ENCODE measurements at regions not wholly inside any gene's neighbourhood (a gene's known extent, or its start where the extent isn't known, plus 50 kb on each side); places are given as distances from the start of the nearest gene placed in this dataset.

GRCh38 chr1:239784896-239785295, 306.8 kb upstream of the FMN2 start:
- Histone ChIP-seq H2AFZ (ENCODE audit: low read length) (no peak overlapping the region), H3K4me3 (ENCODE audit: low read length in 2 of 2) (no peak overlapping the region), H4K91ac (ENCODE audit: low read depth, low read length, poor library complexity) (no peak overlapping the region), H2AK5ac (ENCODE audit: low read depth, low read length) (no peak overlapping the region), H3K4me1 (ENCODE audit: control insufficient read depth in 2 of 2, insufficient read depth in 1 of 2, low read depth in 1 of 2, low read length in 2 of 2) (peaks cover 0 to 4% of the 10 kb centered on the region in 2 donors), H4K8ac (ENCODE audit: low read depth, low read length) (no peak overlapping the region), H3K4me2 (ENCODE audit: insufficient read depth, low read length, poor library complexity, severe bottlenecking) (no peak overlapping the region), H2BK15ac (ENCODE audit: low read length) (no peak overlapping the region), H3K36me3 (replicated peaks in 1 of 2; ENCODE audit: control insufficient read depth in 2 of 2, insufficient read depth in 2 of 2, low read length in 2 of 2) (no peaks in the 10 kb centered on the region), H3K4ac (ENCODE audit: low read length) (no peak overlapping the region), H3K14ac (ENCODE audit: low read length) (no peak overlapping the region), H3K9ac (ENCODE audit: low read depth, low read length, poor library complexity) (no peak overlapping the region), H2BK12ac (ENCODE audit: low read length) (no peak overlapping the region), H3K27ac (replicated peaks; ENCODE audit: low read length) (no peak overlapping the region), H2BK120ac (ENCODE audit: low read depth, low read length) (no peak overlapping the region), H3K9me3 (replicated peaks in 1 of 2; ENCODE audit: control insufficient read depth in 2 of 2, insufficient read depth in 1 of 2, low read depth in 1 of 2, low read length in 2 of 2) (no peaks in the 10 kb centered on the region), H3K27me3 (ENCODE audit: control insufficient read depth in 3 of 3, insufficient read depth in 3 of 3, low read depth in 1 of 3, low read length in 3 of 3) (no peaks in the 10 kb centered on the region), H3K79me1 (ENCODE audit: low read depth, low read length) (no peaks in the 10 kb centered on the region), H3K18ac (ENCODE audit: low read length) (no peak overlapping the region), H3K23ac (ENCODE audit: low read depth, low read length, poor library complexity) (no peak overlapping the region), H2BK5ac (ENCODE audit: low read length) (no peak overlapping the region)
- DNase-seq (ENCODE audit: low spot score), result no peak
- WGBS, 2 donors (ENCODE audit: extremely low coverage in 2 of 2, insufficient read length in 2 of 2, insufficient replicate concordance in 1 of 2), result no CpG with 5 or more reads among the region's 3 CpGs

DNA sequence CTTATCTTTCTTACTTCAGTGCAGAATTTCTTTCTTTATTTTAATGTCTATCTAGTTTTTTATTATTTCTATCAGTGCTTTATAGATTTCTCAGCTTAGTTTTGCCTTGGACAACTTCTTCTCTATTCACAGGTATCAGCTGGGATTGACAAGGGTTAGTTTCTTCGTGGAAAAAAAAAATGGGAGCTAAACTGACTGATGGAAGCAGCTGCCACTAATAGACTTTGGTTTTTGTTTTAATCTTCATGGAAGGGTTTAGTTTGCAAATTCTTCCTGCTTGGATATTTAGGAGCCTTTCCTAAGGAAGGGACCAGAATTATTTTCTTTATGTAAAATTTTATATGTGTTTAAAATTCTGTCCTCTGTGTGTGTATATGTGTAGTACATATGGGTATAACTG, 306.1 kb upstream of the FMN2 start:
- Histone ChIP-seq H3K36me3 (replicated peaks in 1 of 2; ENCODE audit: control insufficient read depth in 2 of 2, insufficient read depth in 2 of 2, low read length in 2 of 2) (no peaks in the 10 kb centered on the region), H2AK5ac (ENCODE audit: low read depth, low read length) (no peak overlapping the region), H3K27ac (replicated peaks; ENCODE audit: low read length) (no peak overlapping the region), H3K79me1 (ENCODE audit: low read depth, low read length) (no peaks in the 10 kb centered on the region), H3K14ac (ENCODE audit: low read length) (no peak overlapping the region), H4K8ac (ENCODE audit: low read depth, low read length) (no peak overlapping the region), H3K23ac (ENCODE audit: low read depth, low read length, poor library complexity) (no peak overlapping the region), H3K4me1 (ENCODE audit: control insufficient read depth in 2 of 2, insufficient read depth in 1 of 2, low read depth in 1 of 2, low read length in 2 of 2) (peaks cover 0 to 4% of the 10 kb centered on the region in 2 donors), H4K91ac (ENCODE audit: low read depth, low read length, poor library complexity) (no peak overlapping the region), H3K27me3 (ENCODE audit: control insufficient read depth in 3 of 3, insufficient read depth in 3 of 3, low read depth in 1 of 3, low read length in 3 of 3) (no peaks in the 10 kb centered on the region), H3K4me3 (ENCODE audit: low read length in 2 of 2) (no peak overlapping the region), H3K18ac (ENCODE audit: low read length) (no peak overlapping the region), H2BK12ac (ENCODE audit: low read length) (no peak overlapping the region), H2BK120ac (ENCODE audit: low read depth, low read length) (no peak overlapping the region), H2AFZ (ENCODE audit: low read length) (no peak overlapping the region), H2BK15ac (ENCODE audit: low read length) (no peak overlapping the region), H3K4me2 (ENCODE audit: insufficient read depth, low read length, poor library complexity, severe bottlenecking) (no peak overlapping the region), H3K4ac (ENCODE audit: low read length) (no peak overlapping the region), H3K9ac (ENCODE audit: low read depth, low read length, poor library complexity) (no peak overlapping the region), H3K9me3 (replicated peaks in 1 of 2; ENCODE audit: control insufficient read depth in 2 of 2, insufficient read depth in 1 of 2, low read depth in 1 of 2, low read length in 2 of 2) (no peaks in the 10 kb centered on the region), H2BK5ac (ENCODE audit: low read length) (no peak overlapping the region)
- WGBS, 2 donors (ENCODE audit: extremely low coverage in 2 of 2, insufficient read length in 2 of 2, insufficient replicate concordance in 1 of 2), result no CpG with 5 or more reads among the region's 1 CpG
- DNase-seq (ENCODE audit: low spot score), result no peak

DNA sequence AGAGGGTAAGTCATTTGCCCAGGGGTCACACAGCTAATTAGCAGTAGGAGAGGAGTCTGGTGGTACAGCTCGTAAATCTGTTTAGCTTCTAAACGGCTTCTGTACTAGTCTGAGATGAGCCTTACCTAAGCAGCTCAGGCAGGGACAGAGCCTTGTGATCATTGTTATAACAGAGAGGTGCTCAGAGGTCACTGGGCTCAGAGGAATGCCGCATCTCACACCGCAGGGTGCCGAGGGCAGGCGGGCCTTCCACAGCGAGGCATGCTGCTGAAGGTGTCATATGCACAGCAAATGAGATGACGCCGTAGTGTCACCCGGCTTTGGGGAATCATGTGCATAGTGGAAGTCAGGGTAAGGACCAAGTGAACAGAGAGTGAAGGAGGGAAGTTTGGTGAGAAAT, 305.2 kb upstream of the FMN2 start:
- no peak overlapping the region for H3K9ac ChIP-seq (ENCODE audit: low read depth, low read length, poor library complexity)
- no peak overlapping the region for H3K4me2 ChIP-seq (ENCODE audit: insufficient read depth, low read length, poor library complexity, severe bottlenecking)
- no peak overlapping the region for H3K23ac ChIP-seq (ENCODE audit: low read depth, low read length, poor library complexity)
- H3K4ac ChIP-seq (ENCODE audit: low read length), result no peak overlapping the region
- no peak overlapping the region for H2AFZ ChIP-seq (ENCODE audit: low read length)
- H3K27ac ChIP-seq (replicated peaks; ENCODE audit: low read length), result peak overlapping the region; percentile 14
- no peak overlapping the region for H4K8ac ChIP-seq (ENCODE audit: low read depth, low read length)
- no peaks in the 10 kb centered on the region for H3K36me3 ChIP-seq (replicated peaks in 1 of 2; ENCODE audit: control insufficient read depth in 2 of 2, insufficient read depth in 2 of 2, low read length in 2 of 2)
- no peak overlapping the region for H2AK5ac ChIP-seq (ENCODE audit: low read depth, low read length)
- no peak overlapping the region for H2BK15ac ChIP-seq (ENCODE audit: low read length)
- no peaks in the 10 kb centered on the region for H3K9me3 ChIP-seq (replicated peaks in 1 of 2; ENCODE audit: control insufficient read depth in 2 of 2, insufficient read depth in 1 of 2, low read depth in 1 of 2, low read length in 2 of 2)
- no peak overlapping the region for H2BK5ac ChIP-seq (ENCODE audit: low read length)
- no peak overlapping the region for H4K91ac ChIP-seq (ENCODE audit: low read depth, low read length, poor library complexity)
- no peak overlapping the region for H2BK12ac ChIP-seq (ENCODE audit: low read length)
- DNase-seq (ENCODE audit: low spot score), result no peak
- H3K79me1 ChIP-seq (ENCODE audit: low read depth, low read length), result no peaks in the 10 kb centered on the region
- no peaks in the 10 kb centered on the region for H3K27me3 ChIP-seq (ENCODE audit: control insufficient read depth in 3 of 3, insufficient read depth in 3 of 3, low read depth in 1 of 3, low read length in 3 of 3)
- WGBS, 2 donors (ENCODE audit: extremely low coverage in 2 of 2, insufficient read length in 2 of 2, insufficient replicate concordance in 1 of 2), result no CpG with 5 or more reads among the region's 10 CpGs
- no peak overlapping the region for H3K4me3 ChIP-seq (ENCODE audit: low read length in 2 of 2)
- peaks cover 0 to 4% of the 10 kb centered on the region in 2 donors for H3K4me1 ChIP-seq (ENCODE audit: control insufficient read depth in 2 of 2, insufficient read depth in 1 of 2, low read depth in 1 of 2, low read length in 2 of 2)
- no peak overlapping the region for H3K14ac ChIP-seq (ENCODE audit: low read length)
- no peak overlapping the region for H3K18ac ChIP-seq (ENCODE audit: low read length)
- no peak overlapping the region for H2BK120ac ChIP-seq (ENCODE audit: low read depth, low read length)

DNA sequence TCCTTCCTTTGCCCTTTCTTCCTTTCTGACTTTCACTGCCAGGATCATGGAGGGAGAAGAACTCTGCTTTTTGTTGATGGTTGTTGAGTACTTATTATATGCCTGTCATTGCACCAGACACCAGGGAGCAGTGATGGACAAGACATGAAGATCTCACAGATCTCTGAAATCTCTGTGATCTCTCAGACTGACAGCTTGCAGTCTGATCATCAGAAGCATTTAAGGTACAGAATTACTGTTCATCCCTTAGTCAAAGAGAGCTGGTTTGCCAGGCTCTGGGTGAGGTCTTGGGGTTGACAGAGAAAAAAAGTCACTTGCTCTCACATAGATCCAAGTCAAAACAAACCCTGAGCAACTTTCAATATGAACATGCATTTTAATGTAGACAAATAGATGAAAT, 299.5 kb upstream of the FMN2 start:
- Histone ChIP-seq H3K4me2 (ENCODE audit: insufficient read depth, low read length, poor library complexity, severe bottlenecking) (no peak overlapping the region), H2BK12ac (ENCODE audit: low read length) (no peak overlapping the region), H2AK5ac (ENCODE audit: low read depth, low read length) (no peak overlapping the region), H3K23ac (ENCODE audit: low read depth, low read length, poor library complexity) (no peak overlapping the region), H3K14ac (ENCODE audit: low read length) (no peak overlapping the region), H2BK15ac (ENCODE audit: low read length) (no peak overlapping the region), H2BK120ac (ENCODE audit: low read depth, low read length) (no peak overlapping the region), H3K4ac (ENCODE audit: low read length) (no peak overlapping the region), H4K8ac (ENCODE audit: low read depth, low read length) (no peak overlapping the region), H3K79me1 (ENCODE audit: low read depth, low read length) (no peaks in the 10 kb centered on the region), H3K18ac (ENCODE audit: low read length) (no peak overlapping the region), H3K27ac (replicated peaks; ENCODE audit: low read length) (no peak overlapping the region), H3K9ac (ENCODE audit: low read depth, low read length, poor library complexity) (no peak overlapping the region), H2AFZ (ENCODE audit: low read length) (no peak overlapping the region), H3K9me3 (replicated peaks in 1 of 2; ENCODE audit: control insufficient read depth in 2 of 2, insufficient read depth in 1 of 2, low read depth in 1 of 2, low read length in 2 of 2) (no peaks in the 10 kb centered on the region), H2BK5ac (ENCODE audit: low read length) (no peak overlapping the region), H3K4me3 (ENCODE audit: low read length in 2 of 2) (no peak overlapping the region), H3K27me3 (ENCODE audit: control insufficient read depth in 3 of 3, insufficient read depth in 3 of 3, low read depth in 1 of 3, low read length in 3 of 3) (no peaks in the 10 kb centered on the region), H3K4me1 (ENCODE audit: control insufficient read depth in 2 of 2, insufficient read depth in 1 of 2, low read depth in 1 of 2, low read length in 2 of 2) (no peaks in the 10 kb centered on the region), H4K91ac (ENCODE audit: low read depth, low read length, poor library complexity) (no peak overlapping the region), H3K36me3 (replicated peaks in 1 of 2; ENCODE audit: control insufficient read depth in 2 of 2, insufficient read depth in 2 of 2, low read length in 2 of 2) (no peaks in the 10 kb centered on the region)
- DNase-seq (ENCODE audit: low spot score), result no peak
